Activated CD4-positive, alpha-beta T cell treated with anti-CD3 and anti-CD28 coated beads for 36 hours (primary cell): ENCODE measurements at regions not wholly inside any gene's neighbourhood (a gene's known extent, or its start where the extent isn't known, plus 50 kb on each side); places are given as distances from the start of the nearest gene placed in this dataset.
"Not testable (repeated sequence)": the region's sequence is repeated elsewhere in the genome, so short reads cannot be mapped to it uniquely, and the experiment has no call there.

ENCODE experiments used
- ATAC-seq: fragments of 200-7000 bp; cut with Tn5 transposase; one replicate; pipeline ENCODE4 v1.10.0; 2021; ENCODE audit warnings: mild to moderate bottlenecking, moderate library complexity
- CTCF ChIA-PET: fragments of 350-600 bp; sonication (Branson Sonifier 250); formaldehyde crosslinking; loops from one replicate; lab custom pipeline; 2021; ENCODE audit warnings: antibody characterized with exemption; lab: Charles Lee
- POLR2A ChIA-PET: fragments of 350-600 bp; sonication (Branson Sonifier 250); formaldehyde crosslinking; loops from one replicate; lab custom pipeline; 2021; ENCODE audit warnings: antibody characterized with exemption, inconsistent platforms; lab: Charles Lee
- DNase-seq: peaks from one replicate; pipeline ENCODE4 v3.0.0-alpha.2; 2020
- H3K27ac Mint-ChIP-seq: one replicate; pipeline ENCODE4 v1.8.0; 2021; ENCODE audit warnings: mixed read lengths
- H3K27me3 Mint-ChIP-seq: one replicate; pipeline ENCODE4 v1.8.0; 2021; ENCODE audit warnings: mixed read lengths
- H3K36me3 Mint-ChIP-seq: one replicate; pipeline ENCODE4 v1.8.0; 2021; ENCODE audit warnings: low read depth, mixed read lengths
- H3K4me1 Mint-ChIP-seq: one replicate; pipeline ENCODE4 v1.8.0; 2021; ENCODE audit warnings: mixed read lengths
- H3K4me3 Mint-ChIP-seq: one replicate; pipeline ENCODE4 v1.8.0; 2021; ENCODE audit warnings: mild to moderate bottlenecking, moderate library complexity, mixed read lengths
- H3K9me3 Mint-ChIP-seq: one replicate; pipeline ENCODE4 v1.8.0; 2021; ENCODE audit warnings: low read depth, mixed read lengths
- intact Hi-C, 2 experiments: fragments of 100-400 bp; cut with DNase I in 1 of 2; cut with micrococcal nuclease in 1 of 2; formaldehyde crosslinking; loops; one replicate each; pipeline versions ENCODE4 v1.14.2 to v1.15.1; 2022 to 2024; cut with DNase I, micrococcal nuclease

DNA sequence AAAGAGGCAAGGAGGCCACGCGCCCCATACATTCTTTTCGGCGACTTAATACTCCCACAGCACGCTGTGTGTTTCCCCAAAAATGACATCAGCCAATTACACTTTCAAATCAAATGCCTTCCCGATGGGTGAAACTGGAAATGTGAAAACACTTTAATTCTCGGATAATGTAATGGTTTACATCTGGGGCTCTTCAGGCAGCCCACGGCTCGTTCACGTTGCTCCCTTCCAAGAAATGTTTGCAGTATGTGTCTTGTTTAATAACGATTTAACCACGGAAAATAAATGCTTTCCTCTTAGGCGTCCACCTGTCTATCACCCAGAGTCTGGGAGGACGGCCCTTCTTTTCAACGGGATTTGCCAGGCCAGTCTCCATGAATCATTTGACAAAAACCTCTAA is 272.5 kb downstream of the SHOX start:
- Mint-ChIP-seq H3K36me3 (no peaks in the 10 kb centered on the region), H3K4me3 (no peak overlapping the region), H3K9me3 (no peaks in the 10 kb centered on the region), H3K4me1 (no peaks in the 10 kb centered on the region), H3K27me3 (no peaks in the 10 kb centered on the region), H3K27ac (no peak overlapping the region)
- ATAC-seq (no peak), DNase-seq (no peak)
- intact Hi-C loops, result no loop called here
- CTCF ChIA-PET, result no interaction called here
- POLR2A ChIA-PET, result no interaction called here

DNA sequence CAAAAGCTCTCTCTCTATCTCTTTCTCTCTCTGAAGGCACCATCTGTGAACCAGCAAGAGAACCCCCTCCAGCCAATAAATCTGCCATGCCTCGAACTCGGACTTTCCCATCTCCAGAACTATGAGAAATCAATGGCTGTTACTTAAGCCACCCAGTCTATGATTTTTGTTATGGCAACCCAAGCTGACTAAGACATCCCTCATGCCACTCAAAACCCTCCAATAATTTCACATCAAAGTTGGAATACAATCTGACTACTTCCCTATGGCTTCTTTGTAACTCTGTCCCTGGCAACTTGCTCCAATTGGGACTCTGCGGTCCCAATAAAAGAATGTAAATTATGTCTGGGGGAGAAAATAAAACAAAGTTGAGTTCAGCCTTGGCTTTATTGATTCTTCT is 265.7 kb downstream of the SHOX start:
- no peak overlapping the region for H3K4me3 Mint-ChIP-seq
- intact Hi-C loops, result no loop called here

DNA sequence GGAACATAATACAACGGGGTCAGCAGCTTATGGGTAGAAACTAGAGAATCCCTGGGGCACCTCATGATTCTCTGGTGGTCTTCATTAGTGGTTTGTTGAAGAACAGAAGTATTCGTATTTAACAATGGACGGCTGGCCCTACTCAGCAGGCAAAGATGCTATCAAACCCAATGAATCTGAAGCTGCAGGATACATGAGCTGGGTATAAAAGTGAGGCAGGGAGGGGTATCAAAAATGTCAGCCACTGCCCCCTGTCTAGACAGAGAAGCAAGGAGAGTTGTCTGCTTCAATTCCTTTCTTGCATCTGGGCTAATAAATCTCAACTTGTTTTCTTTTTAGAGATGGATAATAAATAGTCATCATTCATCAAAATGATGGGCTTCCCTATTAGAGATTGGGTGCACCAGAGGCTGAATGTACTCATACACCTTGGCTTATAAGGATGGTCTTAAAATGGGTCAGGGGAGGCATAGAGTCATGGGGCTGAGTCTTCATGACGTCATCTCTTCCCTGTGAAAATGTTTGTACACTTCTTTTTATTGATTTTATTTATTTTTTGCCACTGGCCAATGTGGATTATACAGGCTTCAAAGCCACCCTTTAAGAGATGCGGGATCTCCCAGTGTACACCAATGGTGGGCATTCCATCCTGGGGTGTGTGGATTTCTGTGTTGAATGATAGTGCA is 259.5 kb downstream of the SHOX start:
- DNase-seq, result no peak
- POLR2A ChIA-PET, result no interaction called here
- CTCF ChIA-PET, result no interaction called here
- Mint-ChIP-seq H3K36me3 (no peaks in the 10 kb centered on the region), H3K27ac (no peak overlapping the region), H3K4me1 (no peaks in the 10 kb centered on the region), H3K27me3 (no peaks in the 10 kb centered on the region), H3K9me3 (peaks cover 25% of the 10 kb centered on the region), H3K4me3 (no peak overlapping the region)
- intact Hi-C loops, result no loop called here
- no peak for ATAC-seq

More for the DNA sequence above, 265.7 kb downstream of the SHOX start:
- Mint-ChIP-seq H3K36me3 (no peaks in the 10 kb centered on the region), H3K4me1 (no peaks in the 10 kb centered on the region), H3K27me3 (no peaks in the 10 kb centered on the region), H3K27ac (no peak overlapping the region), H3K9me3 (peaks cover 34% of the 10 kb centered on the region)
- ChIA-PET POLR2A (no interaction called here), CTCF (no interaction called here)
- DNase-seq, result no peak
- ATAC-seq, result no peak

- H3K27ac Mint-ChIP-seq, H3K27me3 Mint-ChIP-seq, ATAC-seq, POLR2A ChIA-PET, intact Hi-C loops, H3K4me1 Mint-ChIP-seq, H3K4me3 Mint-ChIP-seq, CTCF ChIA-PET, DNase-seq, H3K36me3 Mint-ChIP-seq: not testable (repeated sequence)
- H3K9me3 Mint-ChIP-seq, result peaks cover 12% of the 10 kb centered on the region
These were observed 257.1 kb downstream of the SHOX start for GRCh38 chrX:887724-888123.

DNA sequence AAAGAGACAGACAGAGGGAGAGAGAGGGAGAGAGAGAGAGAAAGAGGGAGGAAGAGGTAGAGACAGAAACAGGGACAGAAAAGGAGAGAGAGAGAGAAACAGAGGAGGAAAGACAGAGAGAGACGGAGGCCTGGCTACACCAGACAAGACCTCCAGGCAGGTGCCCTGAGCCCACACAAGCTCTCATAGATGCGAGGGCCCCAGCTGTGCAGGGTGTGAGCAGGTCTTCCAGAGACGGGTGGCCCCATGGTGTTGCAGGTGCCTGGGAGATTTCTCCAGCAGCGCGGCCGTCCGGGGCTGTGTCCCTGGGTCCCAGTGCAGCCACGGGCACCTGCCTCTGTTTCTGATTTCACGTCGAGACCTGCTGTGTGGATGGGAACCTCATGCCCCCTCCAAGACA is 253.0 kb downstream of the SHOX start:
- Mint-ChIP-seq H3K27me3 (peaks cover 13% of the 10 kb centered on the region), H3K4me1 (no peaks in the 10 kb centered on the region), H3K4me3 (no peak overlapping the region), H3K36me3 (no peaks in the 10 kb centered on the region), H3K27ac (no peak overlapping the region), H3K9me3 (no peaks in the 10 kb centered on the region)
- ChIA-PET POLR2A (no interaction called here), CTCF (no interaction called here)
- DNase-seq (no peak), ATAC-seq (no peak)
- intact Hi-C loops, result no loop called here

DNA sequence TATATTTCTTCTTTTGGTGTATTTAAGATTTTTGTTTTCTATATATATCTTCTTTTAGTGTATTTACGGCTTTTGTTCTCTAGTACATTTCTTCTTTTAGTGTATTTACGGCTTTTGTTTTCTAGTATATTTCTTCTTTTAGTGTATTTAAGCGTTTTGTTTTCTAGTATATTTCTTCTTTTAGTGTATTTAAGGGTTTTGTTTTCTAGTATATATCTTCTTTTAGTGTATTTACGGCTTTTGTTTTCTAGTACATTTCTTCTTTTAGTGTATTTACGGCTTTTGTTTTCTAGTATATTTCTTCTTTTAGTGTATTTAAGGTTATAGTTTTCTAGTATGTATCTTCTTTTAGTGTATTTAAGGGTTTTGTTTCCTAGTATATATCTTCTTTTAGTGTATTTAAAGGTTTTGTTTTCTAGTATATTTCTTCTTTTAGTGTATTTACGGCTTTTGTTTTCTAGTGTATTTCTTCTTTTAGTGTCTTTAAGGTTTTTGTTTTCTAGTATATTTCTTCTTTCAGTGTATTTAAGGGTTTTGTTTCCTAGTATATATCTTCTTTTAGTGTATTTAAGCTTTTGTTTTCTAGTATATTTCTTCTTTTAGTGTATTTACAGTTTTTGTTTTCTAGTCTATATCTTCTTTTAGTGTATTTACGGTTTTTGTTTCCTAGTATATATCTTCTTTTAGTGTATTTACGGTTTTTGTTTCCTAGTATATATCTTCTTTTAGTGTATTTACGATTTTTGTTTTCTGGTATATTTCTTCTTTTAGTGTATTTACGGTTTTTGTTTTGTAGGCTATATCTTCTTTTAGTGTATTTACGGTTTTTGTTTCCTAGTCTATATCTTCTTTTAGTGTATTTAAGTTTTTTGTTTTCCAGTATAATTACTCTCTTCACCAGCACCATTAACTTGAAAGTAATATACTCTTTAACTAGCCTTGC is 249.4 kb downstream of the SHOX start:
- H3K4me1 Mint-ChIP-seq, ATAC-seq, H3K4me3 Mint-ChIP-seq, H3K36me3 Mint-ChIP-seq, POLR2A ChIA-PET, CTCF ChIA-PET, H3K9me3 Mint-ChIP-seq, H3K27ac Mint-ChIP-seq, intact Hi-C loops, DNase-seq: not testable (repeated sequence)
- peaks cover 13% of the 10 kb centered on the region for H3K27me3 Mint-ChIP-seq

DNA sequence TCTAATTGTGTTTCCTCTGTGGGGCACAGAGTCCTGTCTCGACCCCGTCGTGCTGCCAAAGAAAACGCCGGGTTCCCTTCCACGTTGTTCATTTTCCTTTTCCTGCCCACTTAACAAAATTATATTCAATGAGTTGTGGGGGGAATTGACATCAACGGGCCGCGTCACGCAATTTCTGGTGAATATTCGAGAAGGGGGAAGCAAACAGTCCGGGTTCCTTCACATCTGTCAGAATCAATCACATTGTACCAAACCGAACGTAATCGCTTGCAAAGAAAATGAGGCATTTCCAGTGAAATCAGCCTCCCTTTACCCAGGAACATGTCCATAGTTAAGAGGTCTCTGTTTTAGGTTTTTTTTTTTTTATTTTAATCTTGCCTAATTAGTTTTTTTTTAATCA is 243.5 kb downstream of the SHOX start:
- DNase-seq (no peak), ATAC-seq (no peak)
- ChIA-PET CTCF (no interaction called here), POLR2A (no interaction called here)
- H3K9me3 Mint-ChIP-seq, result peaks cover 10% of the 10 kb centered on the region
- intact Hi-C loops, result no loop called here
- H3K4me3 Mint-ChIP-seq, result no peak overlapping the region
- H3K27ac Mint-ChIP-seq, result no peak overlapping the region
- H3K36me3 Mint-ChIP-seq, result no peaks in the 10 kb centered on the region
- no peaks in the 10 kb centered on the region for H3K4me1 Mint-ChIP-seq
- peaks cover 2% of the 10 kb centered on the region for H3K27me3 Mint-ChIP-seq

- H3K27ac Mint-ChIP-seq, result no peak overlapping the region
- ATAC-seq (no peak), DNase-seq (no peak)
- intact Hi-C loops, result no loop called here
- peaks cover 2% of the 10 kb centered on the region for H3K27me3 Mint-ChIP-seq
- no peak overlapping the region for H3K4me3 Mint-ChIP-seq
- H3K9me3 Mint-ChIP-seq, result peaks cover 10% of the 10 kb centered on the region
- no peaks in the 10 kb centered on the region for H3K36me3 Mint-ChIP-seq
- H3K4me1 Mint-ChIP-seq, result no peaks in the 10 kb centered on the region
- CTCF ChIA-PET, result no interaction called here
- POLR2A ChIA-PET, result no interaction called here
These were observed 242.4 kb downstream of the SHOX start for GRCh38 chrX:873016-873415.

GRCh38 chrX:872090-872489 is 241.5 kb downstream of the SHOX start:
- intact Hi-C loops, result no loop called here
- CTCF ChIA-PET, result no interaction called here
- Mint-ChIP-seq H3K4me1 (no peaks in the 10 kb centered on the region), H3K36me3 (no peaks in the 10 kb centered on the region), H3K9me3 (peaks cover 8% of the 10 kb centered on the region), H3K4me3 (no peak overlapping the region), H3K27me3 (peaks cover 2% of the 10 kb centered on the region), H3K27ac (no peak overlapping the region)
- POLR2A ChIA-PET, result no interaction called here
- no peak for DNase-seq
- ATAC-seq, result no peak

GRCh38 chrX:871626-872025 is 241.0 kb downstream of the SHOX start:
- peaks cover 8% of the 10 kb centered on the region for H3K9me3 Mint-ChIP-seq
- no peak for ATAC-seq
- no peak overlapping the region for H3K27ac Mint-ChIP-seq
- POLR2A ChIA-PET, result no interaction called here
- no peak for DNase-seq
- H3K27me3 Mint-ChIP-seq, result peaks cover 2% of the 10 kb centered on the region
- no peaks in the 10 kb centered on the region for H3K4me1 Mint-ChIP-seq
- CTCF ChIA-PET, result no interaction called here
- intact Hi-C loops, result no loop called here
- H3K36me3 Mint-ChIP-seq, result no peaks in the 10 kb centered on the region
- no peak overlapping the region for H3K4me3 Mint-ChIP-seq

DNA sequence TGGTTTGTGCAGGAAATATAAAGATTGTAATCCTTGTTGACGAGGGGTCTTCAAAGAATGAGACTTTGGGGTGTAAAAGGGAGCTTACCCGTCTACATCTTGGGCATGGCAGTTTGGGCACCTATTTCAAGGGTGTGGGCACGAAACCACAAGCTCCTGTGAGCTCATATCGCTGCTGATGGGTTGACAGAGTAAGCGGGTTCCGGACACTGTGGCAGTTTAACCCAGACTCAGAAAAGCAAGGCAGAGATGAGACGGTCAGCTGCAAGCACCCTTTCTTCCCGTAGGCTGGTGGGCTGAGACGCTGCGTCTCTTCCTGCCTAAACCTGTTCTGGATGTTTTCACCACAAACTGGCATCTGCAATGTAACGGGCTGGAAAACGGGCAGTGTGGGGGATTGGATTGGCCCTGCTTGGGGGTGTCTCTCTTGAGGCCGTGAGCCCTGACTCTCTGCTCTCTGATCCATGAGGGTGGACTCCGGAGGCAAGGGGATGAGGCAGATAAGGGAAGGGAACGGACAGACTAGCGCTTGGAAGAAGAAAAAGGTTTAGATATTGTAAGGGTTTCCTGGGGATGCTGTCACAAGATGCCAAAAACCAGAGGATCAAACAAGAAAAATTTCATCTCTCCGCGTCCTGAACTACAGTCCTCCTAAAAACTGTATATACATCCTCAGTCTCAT is 237.5 kb downstream of the SHOX start:
- no peak for ATAC-seq
- Mint-ChIP-seq H3K36me3 (no peaks in the 10 kb centered on the region), H3K4me3 (no peak overlapping the region), H3K9me3 (peaks cover 9% of the 10 kb centered on the region), H3K4me1 (no peaks in the 10 kb centered on the region), H3K27ac (no peak overlapping the region), H3K27me3 (peaks cover 2% of the 10 kb centered on the region)
- intact Hi-C loops, result no loop called here
- ChIA-PET POLR2A (no interaction called here), CTCF (no interaction called here)
- no peak for DNase-seq

DNA sequence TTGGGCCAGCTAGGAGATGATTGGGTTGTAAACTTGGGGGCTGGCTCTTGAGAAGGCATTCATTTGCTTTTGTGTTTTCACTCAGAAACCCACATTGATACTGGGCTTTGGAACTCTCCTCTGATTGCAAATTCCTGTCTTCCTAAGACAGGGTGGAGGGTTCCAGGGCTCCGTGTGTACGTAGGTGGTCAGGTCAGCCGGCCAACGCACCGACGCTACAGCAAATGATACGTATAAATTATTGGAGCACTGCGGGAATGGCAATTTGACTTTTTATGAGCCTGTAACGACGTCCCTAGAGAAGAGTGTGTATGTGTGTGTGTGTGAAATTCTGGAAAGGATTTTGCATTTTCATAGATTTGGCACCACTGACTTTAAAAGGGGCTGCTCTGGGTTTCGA is 236.9 kb downstream of the SHOX start:
- H3K27me3 Mint-ChIP-seq, result peaks cover 2% of the 10 kb centered on the region
- peaks cover 11% of the 10 kb centered on the region for H3K9me3 Mint-ChIP-seq
- ChIA-PET CTCF (no interaction called here), POLR2A (no interaction called here)
- ATAC-seq (no peak), DNase-seq (no peak)
- no peaks in the 10 kb centered on the region for H3K4me1 Mint-ChIP-seq
- H3K36me3 Mint-ChIP-seq, result no peaks in the 10 kb centered on the region
- intact Hi-C loops, result no loop called here
- no peak overlapping the region for H3K4me3 Mint-ChIP-seq
- H3K27ac Mint-ChIP-seq, result no peak overlapping the region
